LoVo (cell line): ENCODE measurements at regions not wholly inside any gene's neighbourhood (a gene's known extent, or its start where the extent isn't known, plus 50 kb on each side); places are given as distances from the start of the nearest gene placed in this dataset.

Experiments used
- DNase-seq: peaks from one replicate; pipeline ENCODE4 v3.0.0-alpha.2; 2016; ENCODE audit warnings: low spot score

GRCh38 chr3:70840106-70840870, 527.9 kb upstream of the MDFIC2 start:
- DNase-seq = no peak

GRCh38 chr3:70833239-70833960, 521.0 kb upstream of the MDFIC2 start:
- no peak for DNase-seq

GRCh38 chr3:70832834-70833205, 520.4 kb upstream of the MDFIC2 start:
- DNase-seq = no peak

GRCh38 chr3:70832089-70832833, 519.8 kb upstream of the MDFIC2 start:
- DNase-seq = no peak

- DNase-seq = no peak
These were observed 516.7 kb upstream of the MDFIC2 start for GRCh38 chr3:70829092-70829491.

GRCh38 chr3:70824773-70825172, 512.3 kb upstream of the MDFIC2 start:
- DNase-seq = no peak

GRCh38 chr3:70824078-70824477, 511.6 kb upstream of the MDFIC2 start:
- no peak for DNase-seq

GRCh38 chr3:70823622-70824021, 511.2 kb upstream of the MDFIC2 start:
- no peak for DNase-seq

- DNase-seq = no peak
These were observed 510.2 kb upstream of the MDFIC2 start for GRCh38 chr3:70822669-70823068.

- DNase-seq = no peak
These were observed 509.2 kb upstream of the MDFIC2 start for GRCh38 chr3:70821602-70822001.

- no peak for DNase-seq
These were observed 508.0 kb upstream of the MDFIC2 start for GRCh38 chr3:70820397-70820796.

- DNase-seq = no peak
These were observed 505.7 kb upstream of the MDFIC2 start for GRCh38 chr3:70818145-70818544.

GRCh38 chr3:70816346-70816745, 503.9 kb upstream of the MDFIC2 start:
- DNase-seq = no peak

GRCh38 chr3:70815817-70816216, 503.4 kb upstream of the MDFIC2 start:
- no peak for DNase-seq

- no peak for DNase-seq
These were observed 500.9 kb upstream of the MDFIC2 start for GRCh38 chr3:70813311-70813710.

GRCh38 chr3:70811880-70812279, 499.4 kb upstream of the MDFIC2 start:
- no peak for DNase-seq

- no peak for DNase-seq
These were observed 496.4 kb upstream of the MDFIC2 start for GRCh38 chr3:70808881-70809280.

GRCh38 chr3:70806556-70806955, 494.1 kb upstream of the MDFIC2 start:
- DNase-seq = no peak

GRCh38 chr3:70806021-70806420, 493.6 kb upstream of the MDFIC2 start:
- DNase-seq = no peak

GRCh38 chr3:70805061-70805889, 492.8 kb upstream of the MDFIC2 start:
- DNase-seq = no peak

- no peak for DNase-seq
These were observed 491.5 kb upstream of the MDFIC2 start for GRCh38 chr3:70803891-70804290.

- no peak for DNase-seq
These were observed 490.9 kb upstream of the MDFIC2 start for GRCh38 chr3:70803319-70803718.
